ENCODE measurements at regions not wholly inside any gene's neighbourhood (a gene's known extent, or its start where the extent isn't known, plus 50 kb on each side); places are given as distances from the start of the nearest gene placed in this dataset.
"Not testable (repeated sequence)": the region's sequence is repeated elsewhere in the genome, so short reads cannot be mapped to it uniquely, and the experiment has no call there.

DNA sequence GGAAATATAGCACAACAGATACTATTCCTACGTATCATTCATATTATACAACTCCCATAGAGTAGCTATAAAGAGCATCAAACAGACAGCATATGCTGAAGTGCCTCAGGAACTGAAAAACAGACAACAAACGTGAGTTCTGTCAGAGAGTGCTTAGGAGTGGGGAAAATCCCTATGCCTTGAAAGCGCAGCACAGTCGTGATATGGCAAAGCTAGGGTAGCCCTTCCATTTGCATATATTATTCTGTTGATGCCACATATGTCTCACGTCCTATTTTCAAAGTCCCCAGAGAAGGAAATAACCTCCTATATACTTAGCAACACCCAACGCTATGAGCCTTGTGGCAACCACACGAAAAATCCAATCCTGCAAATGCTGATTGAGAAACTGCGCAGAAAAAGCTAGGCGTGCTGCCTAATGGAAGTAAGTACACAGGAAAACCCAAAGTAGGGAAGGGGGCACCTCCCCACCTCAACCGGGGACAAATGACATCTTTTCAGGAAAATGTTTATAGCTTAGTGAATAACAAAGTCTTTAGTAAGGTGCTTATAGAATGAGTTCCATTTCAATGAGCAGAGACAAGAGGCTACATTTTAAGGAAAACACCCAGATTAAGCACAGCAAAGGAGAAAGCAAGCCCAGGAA, 105.1 kb downstream of the MED10 start:
- DNase-seq: no peak

DNA sequence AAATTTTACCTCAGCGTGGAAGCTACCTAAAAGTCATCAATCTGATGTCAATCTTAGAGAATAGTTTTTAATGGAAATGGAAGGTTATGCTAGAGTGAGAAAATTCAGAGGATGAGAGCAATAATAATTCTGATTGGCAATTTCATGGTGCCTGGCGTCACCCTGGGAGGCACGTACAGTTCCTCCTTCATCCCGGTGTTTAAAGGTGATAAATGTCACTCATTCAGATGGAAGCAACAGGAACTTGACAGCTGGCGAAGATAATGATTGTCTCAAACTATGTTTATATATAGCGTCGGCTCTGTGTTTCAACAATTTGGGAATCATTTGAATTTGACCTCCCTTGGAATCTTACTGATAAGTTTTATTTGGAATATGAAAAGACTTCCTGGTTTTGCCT, 108.4 kb downstream of the MED10 start:
- no peak for DNase-seq

DNA sequence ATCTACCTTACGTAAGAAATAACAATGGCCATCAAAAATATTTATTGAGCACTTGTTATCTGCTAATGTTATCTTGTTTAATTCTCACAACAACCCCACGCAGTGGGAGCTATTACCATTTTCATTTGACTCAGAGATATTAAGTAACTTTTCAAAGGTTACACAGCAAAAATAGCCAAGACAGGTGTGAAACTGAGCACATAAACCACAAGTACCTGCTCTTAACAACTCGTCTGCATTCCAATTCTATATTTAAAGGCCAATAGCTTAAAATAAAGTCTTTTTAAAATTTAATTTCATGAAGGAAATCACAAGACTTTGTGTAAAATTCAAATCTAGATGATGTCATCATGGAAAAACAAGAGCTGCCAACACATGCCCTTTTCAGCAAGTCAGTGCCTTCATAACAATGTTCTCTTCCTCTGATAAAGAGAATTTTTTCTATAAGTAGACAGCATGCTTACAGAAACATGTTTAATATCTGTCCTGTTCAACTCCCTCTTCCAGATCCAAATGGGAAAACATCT, 111.6 kb downstream of the MED10 start:
- DNase-seq: no peak

DNA sequence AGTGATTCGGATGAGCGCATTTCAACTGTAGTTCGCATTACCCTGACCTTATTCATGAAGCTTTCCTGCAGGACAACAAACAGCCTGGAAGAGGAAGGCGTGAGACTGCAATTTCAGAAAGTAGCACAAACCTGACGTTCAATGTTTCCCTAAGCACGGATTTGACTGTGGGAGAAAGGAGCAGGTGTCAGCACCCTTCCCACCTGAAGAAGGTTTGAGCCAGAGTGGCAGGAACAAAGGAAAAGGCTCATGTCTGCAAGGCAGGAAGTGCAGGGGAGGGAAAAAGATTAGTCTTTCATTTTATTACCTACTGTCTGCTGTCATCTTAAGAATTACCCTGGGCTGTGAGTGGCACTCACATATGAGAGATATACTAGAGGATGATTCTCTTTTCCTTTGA, 114.0 kb downstream of the MED10 start:
- no peak for DNase-seq

DNA sequence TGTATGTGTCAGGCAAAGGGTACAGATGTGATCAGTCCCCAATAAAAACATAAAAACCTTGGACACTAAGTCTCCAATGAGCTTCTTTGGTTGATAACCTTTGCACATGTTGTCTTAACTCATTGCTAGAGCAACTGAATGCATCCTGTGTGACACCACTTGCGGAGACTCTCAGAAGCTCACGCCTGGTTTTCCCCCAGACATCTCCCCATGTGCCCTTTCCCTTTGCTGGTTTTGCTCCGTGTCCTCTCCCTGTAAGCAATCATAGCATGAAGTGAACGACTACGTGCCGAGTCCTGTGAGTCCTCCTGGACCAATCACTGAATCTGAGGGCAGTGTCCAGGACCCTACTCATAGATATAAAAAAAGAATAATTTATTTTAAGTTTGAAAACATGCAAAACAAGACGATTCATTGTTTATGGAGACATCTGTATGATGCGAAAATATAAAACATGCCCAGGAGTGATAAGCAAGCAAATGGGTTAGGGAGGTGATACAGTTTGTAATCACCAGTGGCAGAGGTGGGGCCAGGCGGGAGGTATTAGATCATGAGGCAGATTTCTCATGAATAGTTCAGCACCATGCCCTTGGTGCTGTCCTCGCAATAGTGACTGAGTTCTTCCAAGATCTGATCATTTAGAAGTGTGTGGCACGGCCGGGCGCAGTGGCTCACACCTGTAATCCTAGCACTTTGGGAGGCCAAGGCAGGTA, 115.5 kb downstream of the MED10 start:
- no peak for DNase-seq

DNA sequence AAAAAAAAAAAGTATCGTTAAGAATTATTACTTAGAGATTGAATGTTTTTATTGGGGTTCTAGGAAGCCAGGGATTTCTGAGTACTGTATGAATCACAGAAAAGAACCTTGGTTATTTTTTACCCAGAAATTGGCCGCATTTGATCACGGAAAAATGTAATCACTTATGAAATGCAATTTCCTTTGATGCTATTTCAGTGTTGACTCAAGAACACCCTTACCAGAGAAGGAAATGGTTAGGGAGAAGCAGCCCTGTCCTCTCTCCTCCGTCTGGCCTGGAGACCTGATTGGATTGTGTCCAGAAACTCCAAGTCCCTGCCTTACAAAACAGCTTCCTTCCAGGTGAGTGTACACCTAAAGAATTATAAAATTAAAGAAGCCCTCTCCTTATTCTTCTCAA, 116.7 kb downstream of the MED10 start:
- no peak for DNase-seq

DNA sequence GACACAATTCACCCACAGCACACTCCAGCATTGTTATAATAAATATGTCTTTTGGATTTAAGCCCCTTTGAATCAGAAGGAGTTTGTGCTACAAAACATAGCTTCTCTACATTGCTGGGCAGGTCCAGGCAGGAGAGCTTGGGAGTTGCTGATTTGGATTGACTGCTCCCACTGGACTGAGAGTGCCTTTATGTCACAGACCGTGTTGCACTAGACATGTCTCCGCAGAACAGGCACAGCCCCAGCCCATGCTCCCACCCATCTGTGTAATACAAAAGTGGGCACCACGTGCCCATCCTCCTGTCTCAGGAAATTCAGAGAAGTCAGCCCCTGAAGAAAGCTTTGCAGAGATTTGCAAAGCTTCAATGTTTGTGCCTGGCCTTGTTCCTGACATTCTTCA, 117.1 kb downstream of the MED10 start:
- DNase-seq: no peak

DNA sequence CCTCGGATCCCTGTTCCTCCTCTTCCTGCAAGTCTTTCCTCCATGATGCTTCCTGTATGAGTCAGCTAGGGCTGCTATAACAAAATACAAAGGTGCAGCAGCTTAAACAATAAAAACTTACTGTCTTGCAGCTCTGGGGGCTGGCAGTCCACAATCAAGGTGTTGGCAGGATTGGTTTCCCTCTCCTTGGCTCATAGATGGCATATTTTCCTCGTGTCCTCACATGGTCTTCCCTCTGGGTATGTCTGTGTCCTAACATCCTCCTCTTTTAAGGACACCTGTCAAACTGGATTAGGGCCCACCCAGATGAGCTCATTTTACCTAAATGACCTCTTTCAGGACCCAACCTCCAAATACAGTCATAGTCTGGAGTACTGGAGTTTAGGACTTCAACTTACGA, 117.5 kb downstream of the MED10 start:
- DNase-seq: no peak

DNA sequence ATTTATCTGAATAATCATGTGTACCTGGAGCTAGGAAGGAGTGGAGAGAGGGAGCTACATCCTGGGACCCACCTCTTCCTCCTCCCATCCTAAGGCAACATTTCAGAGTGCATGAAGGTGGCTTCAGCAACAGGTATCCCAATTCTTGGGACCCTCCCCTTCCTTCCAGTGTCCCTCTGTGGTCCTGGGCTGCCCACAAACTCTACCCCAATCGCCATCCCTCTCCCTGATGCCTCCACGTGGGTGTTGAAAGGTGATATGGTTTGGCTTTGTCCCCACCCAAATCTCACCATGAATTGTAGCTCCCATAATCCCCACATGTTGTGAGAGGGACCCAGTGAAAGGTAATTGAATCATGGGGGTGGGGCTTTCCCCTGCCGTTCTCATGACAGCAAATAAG, 121.4 kb downstream of the MED10 start:
- no peak for DNase-seq

DNA sequence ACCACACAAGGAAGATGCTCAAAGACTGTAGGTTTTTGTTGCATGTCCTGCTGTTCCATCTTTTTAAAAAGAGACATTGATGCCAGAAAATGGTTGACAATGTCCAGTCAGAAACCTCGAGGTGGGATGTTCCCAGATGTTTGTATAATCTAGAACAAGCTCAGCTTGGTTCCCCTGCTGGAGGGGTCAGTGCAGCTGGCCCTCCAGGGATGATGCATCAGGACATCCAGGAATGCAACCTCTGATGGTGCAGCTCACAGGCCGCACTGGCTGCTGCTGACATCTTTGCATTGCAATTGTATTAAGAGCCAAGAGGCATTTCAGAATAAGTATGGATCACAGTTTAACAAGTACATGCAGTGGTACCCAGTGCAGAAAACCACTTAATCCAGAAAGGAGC, 122.4 kb downstream of the MED10 start:
- DNase-seq: no peak

DNA sequence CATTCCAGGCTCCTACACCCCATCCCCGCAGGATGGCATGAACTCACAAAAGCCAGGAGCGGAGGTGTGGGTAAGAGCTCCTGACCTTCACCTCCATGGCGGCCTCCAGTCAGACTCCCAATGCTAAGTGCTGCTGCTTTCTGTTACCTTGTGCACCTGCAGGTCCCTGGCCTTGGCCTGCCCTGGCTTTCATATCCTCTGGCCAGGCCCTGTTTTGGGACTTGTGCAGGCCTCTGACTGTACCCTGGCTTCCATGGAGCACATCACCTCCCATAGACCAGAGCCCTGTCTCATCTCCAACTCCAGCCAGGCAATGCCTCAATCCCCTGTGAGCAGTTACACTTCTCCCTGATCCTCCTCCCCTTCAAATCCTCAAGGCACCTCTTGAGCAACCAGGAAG, 124.5 kb downstream of the MED10 start:
- DNase-seq: no peak

DNA sequence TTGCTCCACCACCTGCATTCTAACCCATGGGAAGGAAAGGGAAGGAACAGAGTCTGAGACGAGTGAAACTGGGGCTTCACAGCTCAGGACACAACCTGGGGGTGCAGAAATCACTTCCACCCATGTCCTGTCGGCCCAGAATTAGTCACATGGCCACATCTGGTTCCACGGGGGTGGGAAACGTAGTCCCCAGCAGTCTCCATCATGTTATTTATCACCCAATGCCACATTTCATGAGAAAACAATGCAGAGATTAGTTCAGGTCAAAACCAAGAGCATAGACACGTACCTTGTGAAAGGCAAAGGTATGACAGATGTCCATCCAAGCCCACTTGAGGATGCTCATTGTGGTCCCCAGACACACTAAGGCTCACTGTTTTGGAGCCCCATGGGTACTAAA, 125.1 kb downstream of the MED10 start:
- DNase-seq: no peak

DNA sequence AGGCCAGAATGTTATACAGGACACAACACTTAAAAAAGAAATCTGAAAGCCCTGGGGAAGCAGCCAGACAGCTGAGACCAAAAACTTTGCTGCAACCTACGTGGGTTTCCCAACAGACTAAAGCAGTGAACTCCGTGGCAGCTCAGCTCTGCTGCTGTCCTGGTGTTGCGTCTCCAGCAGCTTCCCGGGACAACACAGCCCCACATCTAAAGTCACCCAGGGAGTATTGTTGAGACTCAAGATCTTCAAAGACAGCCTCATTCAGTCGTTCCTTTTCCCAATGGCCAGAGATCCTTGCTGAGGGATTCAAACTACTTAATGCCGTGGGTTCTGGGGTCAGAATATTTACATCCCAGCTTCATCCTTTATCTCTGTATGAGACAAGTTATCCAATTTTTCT, 125.8 kb downstream of the MED10 start:
- no peak for DNase-seq

DNA sequence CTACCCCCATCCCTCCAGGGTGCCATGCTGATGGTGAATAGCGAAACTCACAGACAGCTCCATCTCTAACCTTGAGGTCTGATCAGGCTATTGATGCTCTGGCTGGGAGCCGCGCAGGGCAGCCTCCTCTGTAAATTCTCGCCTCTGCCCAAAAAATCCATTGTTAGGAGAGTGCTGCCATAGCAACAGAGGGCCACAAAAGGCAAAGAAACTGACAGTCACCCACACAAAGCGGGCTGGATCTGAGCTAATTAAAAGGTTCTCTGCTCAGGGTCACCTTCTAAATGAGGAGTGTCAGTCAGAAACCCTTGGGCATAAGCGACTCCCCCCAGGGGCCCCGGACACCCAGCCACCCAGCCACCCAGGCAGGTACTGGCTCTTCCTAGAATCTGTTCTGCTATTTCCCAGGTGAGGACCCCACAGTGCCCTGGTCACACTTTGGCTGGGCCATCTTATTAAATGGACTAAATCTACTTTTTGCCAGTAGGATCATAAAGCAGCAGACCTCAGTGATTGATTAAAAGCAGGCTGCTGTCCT, 126.7 kb downstream of the MED10 start:
- no peak for DNase-seq

DNA sequence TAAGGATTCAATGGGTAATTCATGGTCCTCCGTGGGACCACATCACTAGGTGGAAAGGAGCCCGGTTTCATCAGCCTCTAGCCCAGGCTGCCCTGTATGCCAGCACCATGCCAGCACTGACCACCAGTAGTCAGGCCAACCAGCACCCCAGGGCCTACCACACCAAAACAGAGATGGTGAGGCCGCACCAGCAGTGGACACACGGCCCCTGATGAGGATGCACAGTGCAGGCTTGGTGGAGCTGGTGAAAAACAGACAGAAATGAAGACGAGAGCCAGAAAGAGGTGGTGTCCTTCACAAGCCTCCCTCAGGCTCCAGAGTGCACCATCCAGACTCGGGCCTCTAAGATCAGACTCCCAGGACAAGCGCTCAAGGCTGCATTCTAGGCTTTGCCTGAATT, 128.2 kb downstream of the MED10 start:
- DNase-seq: no peak

DNA sequence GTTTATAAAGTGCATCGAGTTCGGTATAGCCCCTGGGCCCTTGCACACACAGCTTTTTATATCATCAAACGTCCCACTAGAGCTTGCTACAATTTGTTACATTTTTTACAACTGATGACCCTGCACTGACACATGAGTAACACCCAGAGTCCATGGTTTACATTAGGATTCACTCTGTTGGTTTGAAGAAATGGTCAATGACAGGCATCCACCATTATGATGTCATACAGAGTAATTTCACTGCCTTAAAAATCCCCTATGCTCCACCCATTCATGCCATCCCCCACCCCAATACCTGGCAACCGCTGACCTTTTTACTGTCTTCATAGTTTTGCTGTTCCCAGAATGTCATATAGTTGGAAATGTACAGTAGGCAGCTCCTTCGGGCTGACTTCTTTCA, 130.2 kb downstream of the MED10 start:
- no peak for DNase-seq

DNA sequence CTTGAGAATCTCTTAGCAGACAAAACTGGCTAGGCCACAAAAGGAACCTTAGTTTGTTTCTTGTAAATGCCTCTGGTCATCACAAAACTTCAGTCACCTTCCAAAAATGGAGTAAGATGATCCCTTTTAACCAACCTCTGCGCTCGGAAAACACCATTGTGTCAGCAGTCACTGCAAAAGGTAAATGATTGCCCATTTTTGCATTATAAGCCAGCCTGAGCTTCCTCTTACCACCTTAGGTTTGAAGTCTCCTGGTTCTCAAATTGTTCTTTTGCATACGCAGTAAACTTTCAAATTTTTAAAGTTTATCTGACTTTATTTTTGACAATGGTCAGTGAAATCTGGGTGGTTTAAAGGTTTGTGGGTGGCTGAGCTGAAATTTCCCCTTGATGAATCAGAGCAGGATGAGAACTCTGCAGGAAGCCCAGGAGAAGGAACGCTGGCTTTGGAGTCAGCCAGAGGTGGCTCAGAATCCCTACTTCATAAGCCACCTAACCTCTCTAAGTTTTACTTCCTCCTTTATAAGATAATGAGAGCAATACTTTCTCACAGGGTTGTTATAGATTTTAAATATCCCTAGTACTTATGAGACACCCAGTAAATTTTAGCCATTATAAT, 131.4 kb downstream of the MED10 start:
- no peak for DNase-seq

DNA sequence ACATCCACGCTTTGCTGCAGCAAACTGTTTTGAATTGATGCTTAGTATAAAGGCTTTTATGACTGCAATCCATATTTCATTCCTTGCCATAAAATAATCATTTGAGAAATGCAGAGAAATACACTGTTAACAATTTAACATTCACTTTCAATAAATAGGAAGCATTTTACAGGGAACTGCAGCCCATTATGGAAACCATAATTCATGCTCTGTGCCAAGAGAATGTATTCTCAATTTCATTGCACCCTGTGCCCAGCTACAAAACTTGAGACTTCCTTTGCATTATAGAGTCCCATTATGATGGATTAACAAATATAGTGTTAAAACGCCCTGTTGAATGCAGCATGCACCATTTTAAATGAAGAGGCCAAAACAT, 134.0 kb downstream of the MED10 start:
- no peak for DNase-seq

DNA sequence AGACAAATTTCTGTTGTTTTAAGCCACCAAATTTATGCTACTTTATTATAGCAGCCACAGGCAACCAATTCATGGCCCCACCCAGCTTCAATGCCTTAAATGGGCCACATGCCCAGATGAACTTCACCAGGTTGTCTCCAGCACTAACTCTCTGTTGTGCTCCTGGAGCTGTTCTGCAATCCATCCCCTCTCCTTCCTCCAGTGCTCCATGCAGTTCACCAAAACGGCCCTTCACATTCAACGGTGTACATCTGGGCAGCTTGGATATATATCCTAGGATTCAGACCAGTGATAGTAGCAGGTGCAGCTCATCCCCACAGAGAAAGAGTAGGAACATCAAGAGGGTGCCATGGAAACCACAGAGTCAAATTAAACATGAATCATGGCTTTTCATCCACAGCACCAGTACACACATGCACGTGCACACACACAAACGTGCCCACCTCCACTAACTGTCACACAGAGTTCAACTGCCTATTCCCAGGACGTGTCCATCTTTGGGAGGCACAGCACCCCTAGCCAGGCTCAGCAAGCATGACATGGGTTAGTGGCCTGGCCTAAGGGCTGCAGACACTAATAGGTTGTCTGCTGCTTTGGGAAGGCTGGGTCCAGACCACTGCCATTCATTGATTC, 134.5 kb downstream of the MED10 start:
- DNase-seq: no peak

DNA sequence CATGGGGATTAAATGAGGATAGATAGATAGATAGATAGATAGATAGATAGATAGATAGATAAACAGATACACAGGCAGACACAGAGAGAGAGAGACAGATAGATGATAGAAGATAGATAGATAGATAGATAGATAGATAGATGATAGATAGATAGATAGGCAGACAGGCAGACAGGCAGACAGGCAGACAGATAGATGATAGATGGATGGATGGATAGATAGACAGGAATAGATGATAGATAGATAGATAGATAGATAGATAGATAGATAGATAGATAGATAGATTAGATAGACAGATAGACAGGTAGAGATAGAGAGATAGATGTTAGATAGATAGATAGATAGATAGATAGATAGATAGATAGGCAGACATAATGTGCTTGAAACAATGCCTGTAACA, 137.3 kb downstream of the MED10 start:
- DNase-seq: not testable (repeated sequence)

DNA sequence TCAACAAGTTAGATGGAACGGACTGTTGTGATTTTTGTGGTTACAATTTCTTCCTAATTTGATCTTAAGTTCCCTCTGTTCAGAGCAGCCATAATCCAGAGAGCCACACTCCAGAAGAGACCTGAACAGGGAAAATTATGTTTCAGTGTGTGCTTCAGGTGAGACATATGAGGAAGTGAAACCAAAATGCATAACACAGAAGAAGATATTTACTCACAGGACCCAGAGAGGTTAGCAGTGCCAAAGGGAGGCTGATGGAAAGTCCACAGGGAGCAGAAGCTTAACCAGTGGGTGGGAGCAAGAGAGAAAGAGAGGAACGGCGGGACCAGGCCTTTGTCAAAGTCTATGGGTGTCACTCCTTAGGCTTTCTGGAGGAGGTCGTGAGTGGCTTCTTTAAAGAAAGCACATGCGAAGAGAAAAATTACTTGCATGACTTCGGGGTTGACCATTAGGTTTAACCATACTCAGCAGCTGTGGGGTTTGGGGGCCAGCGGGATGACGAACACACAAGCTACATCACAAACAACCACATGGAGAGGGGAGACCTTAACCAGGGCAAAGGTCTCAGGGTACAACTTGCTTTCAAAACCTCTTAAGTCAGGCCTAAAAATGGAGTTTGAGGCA, 141.4 kb downstream of the MED10 start:
- DNase-seq: no peak

DNA sequence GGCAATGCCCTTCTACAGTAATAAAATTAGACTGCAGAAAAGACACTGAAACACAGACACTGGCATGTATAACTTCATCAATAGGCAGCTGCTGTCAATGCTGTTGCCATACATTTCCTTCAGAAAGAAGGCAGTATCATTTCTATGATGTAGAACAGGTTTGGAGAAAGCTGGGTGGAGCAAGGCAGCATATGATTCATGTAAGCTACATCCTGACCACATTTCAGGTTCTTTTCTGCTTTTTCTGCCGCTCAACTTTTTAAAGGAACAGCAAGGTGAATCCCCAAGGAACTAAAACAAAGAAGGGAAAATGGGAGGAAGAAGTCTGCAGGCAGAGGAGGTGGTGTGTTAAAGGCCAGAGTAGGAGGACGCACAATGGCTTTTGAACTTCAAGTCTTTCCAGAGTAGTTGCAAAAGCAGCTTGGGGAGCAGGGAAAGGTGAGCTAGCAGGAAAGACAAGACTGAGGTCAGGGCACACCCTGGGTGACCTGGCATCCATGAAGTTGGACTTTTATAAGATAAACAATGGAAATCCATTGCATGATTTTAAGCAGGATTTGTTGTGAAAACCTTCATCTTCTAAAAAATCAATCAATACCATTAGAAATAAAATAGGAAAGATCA, 142.1 kb downstream of the MED10 start:
- no peak for DNase-seq

DNA sequence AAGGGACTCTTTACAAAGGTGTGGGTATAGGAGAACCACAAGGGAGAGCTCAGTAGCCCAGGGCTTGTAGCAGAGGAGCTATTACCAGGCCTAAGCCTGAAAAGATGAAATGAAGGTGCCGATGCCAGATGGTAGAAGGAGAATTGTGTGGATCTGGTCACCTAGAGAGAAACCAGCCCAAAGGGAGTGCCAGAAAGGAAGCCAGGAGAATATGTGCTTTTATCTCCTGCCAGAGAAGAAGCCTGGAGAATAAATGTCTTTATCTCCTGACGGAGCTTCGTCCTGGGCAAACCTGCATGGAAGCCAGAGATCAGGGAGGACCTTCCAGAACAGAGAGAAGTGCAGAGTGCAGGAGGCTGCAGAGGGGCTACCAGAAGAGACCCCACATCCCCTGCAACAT, 142.6 kb downstream of the MED10 start:
- no peak for DNase-seq
